ENCODE measurements at regions not wholly inside any gene's neighbourhood (a gene's known extent, or its start where the extent isn't known, plus 50 kb on each side); places are given as distances from the start of the nearest gene placed in this dataset.

DNA sequence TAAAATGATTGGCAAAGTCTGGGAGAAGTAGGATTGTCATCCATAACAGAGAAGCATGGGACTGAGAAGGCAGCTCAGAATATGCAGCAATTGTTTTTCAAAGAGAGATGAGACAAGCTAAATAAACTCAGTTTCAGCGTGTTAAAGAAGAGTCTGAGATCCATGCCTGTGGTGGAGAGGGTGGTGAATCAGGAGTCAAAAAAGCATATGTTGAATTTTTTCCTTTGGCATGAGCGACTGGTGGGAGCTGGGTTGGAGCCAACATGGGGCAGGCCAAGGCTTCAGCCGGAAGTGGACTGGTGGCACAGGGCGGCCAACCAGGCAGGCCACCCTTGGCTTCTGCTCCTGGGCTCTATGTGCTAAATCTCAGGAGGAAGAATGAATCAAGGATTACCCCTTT, 102.0 kb downstream of the SST start:
- Mint-ChIP-seq H3K4me1 (ENCODE audit: low read depth) (no peaks in the 10 kb centered on the region), H3K36me3 (ENCODE audit: insufficient read depth in 2 of 2) (no peaks in the 10 kb centered on the region), H3K9me3 (no peaks in the 10 kb centered on the region), H3K4me3 (no peak overlapping the region), H3K27ac (no peak overlapping the region), H3K27me3 (ENCODE audit: low read depth) (peaks cover 43% of the 10 kb centered on the region)
- DNase-seq: no peak
- ATAC-seq (replicated peaks in 1 of 2): no peak

DNA sequence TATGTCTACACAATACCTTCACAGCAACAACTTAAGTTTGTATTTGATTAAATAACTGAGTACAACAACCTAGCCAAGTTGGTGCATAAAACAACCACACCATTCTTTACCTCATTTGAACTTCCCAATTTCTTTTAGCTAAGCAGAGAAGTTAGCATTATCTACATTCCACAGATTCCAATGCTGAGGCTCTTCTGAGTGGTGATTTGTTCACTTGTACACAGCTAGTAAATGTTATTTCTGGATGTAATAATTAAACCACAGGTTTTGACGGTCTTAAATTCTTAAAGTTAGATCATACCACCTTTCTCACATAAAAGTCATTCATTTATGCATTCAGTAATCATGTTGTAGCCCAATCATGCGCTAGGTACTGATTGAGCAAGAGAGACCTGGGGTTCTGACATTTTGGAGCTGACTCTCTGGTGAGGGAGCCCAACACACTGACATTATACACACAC, 102.5 kb downstream of the SST start:
- Mint-ChIP-seq H3K9me3 (no peaks in the 10 kb centered on the region), H3K27ac (no peak overlapping the region), H3K4me1 (ENCODE audit: low read depth) (no peaks in the 10 kb centered on the region), H3K4me3 (no peak overlapping the region), H3K36me3 (ENCODE audit: insufficient read depth in 2 of 2) (no peaks in the 10 kb centered on the region), H3K27me3 (ENCODE audit: low read depth) (peaks cover 43% of the 10 kb centered on the region)
- no peak for ATAC-seq (replicated peaks in 1 of 2)
- no peak for DNase-seq

DNA sequence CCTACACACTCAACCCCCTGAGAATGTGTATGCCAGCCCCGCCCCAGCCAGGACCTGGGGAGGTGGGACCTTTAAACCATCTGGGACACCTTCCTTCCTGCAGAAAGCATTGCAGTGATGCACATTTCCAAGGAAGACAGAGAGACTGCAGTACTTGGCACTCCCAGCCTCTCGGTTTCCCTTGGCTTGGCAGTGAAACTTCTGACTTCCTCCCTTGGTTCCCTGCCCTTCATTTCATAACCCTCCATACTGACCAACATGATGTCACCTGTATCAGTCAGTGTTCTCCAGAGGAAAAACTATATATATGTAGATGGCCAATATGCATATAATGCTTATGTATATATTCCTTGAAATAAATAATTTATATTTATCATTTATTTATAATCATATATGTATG, 103.2 kb downstream of the SST start:
- no peak overlapping the region for H3K4me3 Mint-ChIP-seq
- H3K4me1 Mint-ChIP-seq (ENCODE audit: low read depth): no peaks in the 10 kb centered on the region
- H3K36me3 Mint-ChIP-seq (ENCODE audit: insufficient read depth in 2 of 2): no peaks in the 10 kb centered on the region
- H3K9me3 Mint-ChIP-seq: no peaks in the 10 kb centered on the region
- H3K27ac Mint-ChIP-seq: no peak overlapping the region
- ATAC-seq (replicated peaks in 1 of 2) (no peak), DNase-seq (no peak)
- H3K27me3 Mint-ChIP-seq (ENCODE audit: low read depth): peaks cover 37% of the 10 kb centered on the region

DNA sequence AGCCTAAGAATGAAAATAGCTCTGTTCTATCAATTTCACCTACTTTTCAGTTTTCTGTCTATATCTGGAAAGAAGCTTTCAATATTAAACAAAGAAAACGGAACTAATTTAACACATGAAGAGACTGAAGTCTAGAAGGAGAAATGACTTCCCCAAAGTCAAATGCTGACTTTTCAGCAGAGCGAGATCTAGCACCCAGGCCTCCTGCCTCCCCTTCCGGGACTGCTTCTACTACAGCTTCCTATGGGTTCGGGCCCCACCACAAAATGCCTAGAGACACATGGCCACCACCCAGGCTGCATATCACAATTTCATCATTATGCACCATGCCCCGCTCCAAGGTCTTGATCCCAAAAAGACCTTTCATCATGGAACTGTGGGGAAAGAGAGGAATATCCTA, 104.5 kb downstream of the SST start:
- Mint-ChIP-seq H3K4me1 (ENCODE audit: low read depth) (no peaks in the 10 kb centered on the region), H3K4me3 (no peak overlapping the region), H3K27me3 (ENCODE audit: low read depth) (peaks cover 31% of the 10 kb centered on the region), H3K36me3 (ENCODE audit: insufficient read depth in 2 of 2) (no peaks in the 10 kb centered on the region), H3K27ac (no peak overlapping the region), H3K9me3 (no peaks in the 10 kb centered on the region)
- ATAC-seq (replicated peaks in 1 of 2) (no peak), DNase-seq (no peak)

DNA sequence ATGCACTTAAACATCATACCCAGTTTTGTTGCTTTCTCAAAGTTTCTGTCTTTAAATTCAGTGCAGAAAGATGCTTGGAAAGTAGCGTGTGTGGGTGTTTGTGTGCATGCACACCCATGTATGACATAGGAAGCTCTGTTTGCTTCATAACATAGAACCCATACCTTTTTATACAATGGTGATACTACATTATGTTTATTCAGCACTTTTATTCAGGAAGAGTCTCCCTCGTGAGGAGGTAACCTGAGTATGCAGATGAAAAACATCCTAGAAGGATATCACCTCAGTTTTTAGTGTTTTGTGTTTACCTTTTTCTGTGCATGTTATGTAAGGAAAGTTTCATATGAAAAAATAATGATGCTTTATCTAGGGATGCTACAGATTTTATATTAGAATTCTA, 111.2 kb downstream of the SST start:
- ATAC-seq (replicated peaks in 1 of 2) (no peak), DNase-seq (no peak)
- H3K9me3 Mint-ChIP-seq: no peaks in the 10 kb centered on the region
- H3K27me3 Mint-ChIP-seq (ENCODE audit: low read depth): peaks cover 3% of the 10 kb centered on the region
- no peaks in the 10 kb centered on the region for H3K4me1 Mint-ChIP-seq (ENCODE audit: low read depth)
- H3K27ac Mint-ChIP-seq: no peak overlapping the region
- no peak overlapping the region for H3K4me3 Mint-ChIP-seq
- H3K36me3 Mint-ChIP-seq (ENCODE audit: insufficient read depth in 2 of 2): no peaks in the 10 kb centered on the region

DNA sequence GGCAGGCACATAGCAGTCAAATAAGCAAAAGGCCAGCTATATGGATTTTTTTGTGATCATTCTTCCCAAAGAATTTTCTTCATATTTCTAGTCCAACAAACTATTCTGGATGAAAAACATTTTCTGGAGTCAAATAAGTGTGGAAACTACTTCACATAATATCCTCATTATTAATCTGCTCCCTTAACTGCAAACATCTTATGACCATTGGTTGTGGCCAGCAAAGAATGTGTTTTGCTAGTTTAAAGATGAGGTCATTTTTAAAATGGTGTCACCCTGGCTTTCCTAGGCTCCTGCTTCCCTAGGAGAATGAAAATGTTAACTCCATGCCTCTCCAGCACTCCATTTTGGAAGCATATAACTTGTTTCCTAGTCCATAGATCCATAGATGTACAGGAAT, 118.8 kb downstream of the SST start:
- no peak overlapping the region for H3K4me3 Mint-ChIP-seq
- no peak for DNase-seq

DNA sequence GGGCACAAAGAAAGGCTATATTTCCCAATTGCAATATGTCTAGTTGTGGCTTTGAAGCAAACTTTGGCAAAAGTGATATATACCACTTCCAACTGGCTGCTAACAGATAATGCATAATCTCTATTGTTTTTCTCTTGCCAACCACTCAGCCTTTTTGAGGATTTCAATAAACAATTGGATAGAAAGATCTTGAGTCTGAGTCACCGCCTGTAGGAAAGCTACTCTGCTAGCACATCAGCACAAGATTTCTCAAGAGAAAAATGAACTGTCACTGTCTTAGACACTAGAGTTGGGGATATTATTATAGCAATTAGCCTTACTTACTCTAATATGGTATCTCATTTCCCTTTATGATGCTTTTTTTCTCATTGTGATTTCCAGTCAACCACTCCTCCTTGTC, 119.7 kb downstream of the SST start:
- peaks cover 47% of the 10 kb centered on the region for H3K27me3 Mint-ChIP-seq (ENCODE audit: low read depth)
- H3K36me3 Mint-ChIP-seq (ENCODE audit: insufficient read depth in 2 of 2): no peaks in the 10 kb centered on the region
- no peaks in the 10 kb centered on the region for H3K4me1 Mint-ChIP-seq (ENCODE audit: low read depth)
- DNase-seq (no peak), ATAC-seq (replicated peaks in 1 of 2) (no peak)
- H3K27ac Mint-ChIP-seq: no peak overlapping the region
- H3K9me3 Mint-ChIP-seq: no peaks in the 10 kb centered on the region
- no peak overlapping the region for H3K4me3 Mint-ChIP-seq

More for the DNA sequence above, 118.8 kb downstream of the SST start:
- Mint-ChIP-seq H3K4me1 (ENCODE audit: low read depth) (no peaks in the 10 kb centered on the region), H3K27ac (no peak overlapping the region), H3K9me3 (no peaks in the 10 kb centered on the region), H3K27me3 (ENCODE audit: low read depth) (peaks cover 37% of the 10 kb centered on the region), H3K36me3 (ENCODE audit: insufficient read depth in 2 of 2) (no peaks in the 10 kb centered on the region)
- ATAC-seq (replicated peaks in 1 of 2): no peak

DNA sequence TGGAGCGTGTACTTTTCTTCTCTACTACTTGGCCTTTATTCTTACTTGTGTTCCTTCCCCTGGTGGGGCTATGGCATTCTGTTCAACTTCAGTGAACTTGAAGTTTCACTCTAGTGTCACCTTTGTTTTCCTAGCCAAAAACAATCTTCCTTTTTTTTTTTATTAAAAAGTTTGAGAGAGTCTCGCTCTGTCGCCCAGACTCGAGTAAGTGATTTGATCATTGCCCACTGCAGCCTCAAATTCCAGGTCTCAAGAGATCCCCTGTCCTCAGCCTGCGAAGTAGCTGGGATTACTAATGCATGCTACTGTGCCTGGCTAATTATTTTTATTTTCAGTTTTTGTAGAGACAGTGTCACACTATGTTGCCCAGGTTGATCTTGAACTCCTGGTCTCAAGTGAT, 124.8 kb downstream of the SST start:
- DNase-seq: no peak
- H3K27me3 Mint-ChIP-seq (ENCODE audit: low read depth): peaks cover 38% of the 10 kb centered on the region
- H3K27ac Mint-ChIP-seq: no peak overlapping the region
- no peaks in the 10 kb centered on the region for H3K4me1 Mint-ChIP-seq (ENCODE audit: low read depth)
- H3K4me3 Mint-ChIP-seq: no peak overlapping the region
- H3K36me3 Mint-ChIP-seq (ENCODE audit: insufficient read depth in 2 of 2): no peaks in the 10 kb centered on the region
- no peak for ATAC-seq (replicated peaks in 1 of 2)
- H3K9me3 Mint-ChIP-seq: no peaks in the 10 kb centered on the region

DNA sequence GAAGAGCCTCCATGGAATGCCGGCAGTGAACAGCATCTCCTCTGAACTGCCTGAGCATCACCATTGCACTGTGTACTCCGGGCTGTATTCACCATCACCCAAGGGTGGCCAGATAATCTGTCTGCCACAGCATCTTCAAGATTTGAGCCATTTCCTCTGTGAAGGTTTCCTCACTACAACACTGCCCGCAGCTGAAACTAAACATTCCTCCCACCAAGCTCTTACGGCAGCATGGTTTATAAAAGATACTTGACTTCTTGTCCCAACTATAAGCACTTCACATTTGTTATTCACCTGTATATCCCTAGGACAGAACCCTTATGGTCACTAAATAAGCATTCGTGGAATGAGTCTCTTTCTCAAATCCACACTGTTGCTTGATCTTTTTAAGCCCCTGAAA, 125.9 kb downstream of the SST start:
- H3K4me1 Mint-ChIP-seq (ENCODE audit: low read depth): no peaks in the 10 kb centered on the region
- peaks cover 0 to 1% of the 10 kb centered on the region in 2 donors for H3K9me3 Mint-ChIP-seq
- H3K4me3 Mint-ChIP-seq: no peak overlapping the region
- ATAC-seq (replicated peaks in 1 of 2) (no peak), DNase-seq (no peak)
- H3K27me3 Mint-ChIP-seq (ENCODE audit: low read depth): peaks cover 41% of the 10 kb centered on the region
- no peaks in the 10 kb centered on the region for H3K36me3 Mint-ChIP-seq (ENCODE audit: insufficient read depth in 2 of 2)
- H3K27ac Mint-ChIP-seq: no peak overlapping the region

DNA sequence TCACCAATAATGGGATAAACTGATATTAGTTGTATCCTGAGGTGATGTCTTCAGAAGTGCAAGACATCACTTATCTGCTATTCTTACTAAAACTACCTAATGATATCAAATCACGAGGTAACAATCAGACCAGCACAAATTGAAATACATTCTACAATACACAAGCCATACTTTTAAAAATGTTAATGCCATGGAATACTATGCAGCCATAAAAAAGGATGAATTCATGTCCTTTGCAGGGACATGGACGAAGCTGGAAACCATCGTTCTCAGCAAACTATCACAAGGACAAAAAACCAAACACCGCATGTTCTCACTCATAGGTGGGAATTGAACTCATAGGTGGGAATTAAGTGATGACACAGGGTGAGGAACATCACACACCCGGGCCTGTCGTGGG, 129.3 kb downstream of the SST start:
- Mint-ChIP-seq H3K9me3 (peaks cover 0 to 1% of the 10 kb centered on the region in 2 donors), H3K4me1 (ENCODE audit: low read depth) (no peaks in the 10 kb centered on the region), H3K27me3 (ENCODE audit: low read depth) (peaks cover 14% of the 10 kb centered on the region), H3K4me3 (no peak overlapping the region), H3K27ac (no peak overlapping the region), H3K36me3 (ENCODE audit: insufficient read depth in 2 of 2) (no peaks in the 10 kb centered on the region)
- ATAC-seq (replicated peaks in 1 of 2) (no peak), DNase-seq (no peak)

DNA sequence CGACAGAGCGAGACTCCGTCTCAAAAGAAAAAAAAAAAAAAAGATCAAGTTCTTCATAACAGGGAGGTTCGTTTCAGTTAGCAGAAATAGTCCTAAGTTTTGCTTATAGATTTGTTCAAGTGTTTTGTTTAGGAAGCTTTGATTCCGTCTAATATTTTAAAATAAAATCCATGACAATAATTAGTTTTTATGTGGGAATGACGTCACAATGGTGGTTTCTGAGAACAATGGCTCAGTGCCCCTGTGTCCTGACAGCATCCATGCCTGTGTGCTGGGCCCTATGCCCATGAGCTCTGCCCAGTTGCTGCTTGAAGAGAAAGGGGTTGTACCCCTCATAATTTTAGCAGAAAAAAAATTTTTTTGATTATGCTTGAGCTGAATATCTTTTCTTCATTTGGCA, 134.0 kb downstream of the SST start:
- H3K4me1 Mint-ChIP-seq (ENCODE audit: low read depth): no peaks in the 10 kb centered on the region
- H3K36me3 Mint-ChIP-seq (ENCODE audit: insufficient read depth in 2 of 2): no peaks in the 10 kb centered on the region
- peaks cover 1 to 2% of the 10 kb centered on the region in 2 donors for H3K9me3 Mint-ChIP-seq
- ATAC-seq (replicated peaks in 1 of 2) (no peak), DNase-seq (no peak)
- no peak overlapping the region for H3K4me3 Mint-ChIP-seq
- H3K27ac Mint-ChIP-seq: no peak overlapping the region
- peaks cover 30% of the 10 kb centered on the region for H3K27me3 Mint-ChIP-seq (ENCODE audit: low read depth)

DNA sequence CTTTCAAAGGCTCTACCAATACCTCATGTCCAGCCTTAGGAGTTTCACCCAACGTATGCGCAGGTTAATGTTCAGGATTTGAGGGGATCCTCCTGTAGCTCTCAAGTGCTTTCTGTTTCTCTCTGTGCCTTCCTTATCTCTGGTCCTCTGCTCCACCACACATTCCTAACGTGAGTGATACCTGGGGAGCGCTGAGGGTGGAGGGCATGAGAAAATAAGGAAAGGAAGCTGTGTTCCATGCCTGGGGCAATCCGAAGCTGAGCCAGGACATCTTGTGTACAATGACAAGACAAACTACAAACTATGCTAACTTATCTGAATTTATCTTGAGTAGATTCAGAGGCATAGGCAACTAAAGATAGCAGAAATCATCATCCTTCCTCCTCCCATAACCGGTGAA, 136.4 kb downstream of the SST start:
- no peak overlapping the region for H3K4me3 Mint-ChIP-seq
- no peak for DNase-seq
- peaks cover 0 to 2% of the 10 kb centered on the region in 2 donors for H3K9me3 Mint-ChIP-seq
- H3K27me3 Mint-ChIP-seq (ENCODE audit: low read depth): peaks cover 37% of the 10 kb centered on the region
- H3K4me1 Mint-ChIP-seq (ENCODE audit: low read depth): no peaks in the 10 kb centered on the region
- H3K27ac Mint-ChIP-seq: no peak overlapping the region
- no peaks in the 10 kb centered on the region for H3K36me3 Mint-ChIP-seq (ENCODE audit: insufficient read depth in 2 of 2)
- ATAC-seq (replicated peaks in 1 of 2): no peak

DNA sequence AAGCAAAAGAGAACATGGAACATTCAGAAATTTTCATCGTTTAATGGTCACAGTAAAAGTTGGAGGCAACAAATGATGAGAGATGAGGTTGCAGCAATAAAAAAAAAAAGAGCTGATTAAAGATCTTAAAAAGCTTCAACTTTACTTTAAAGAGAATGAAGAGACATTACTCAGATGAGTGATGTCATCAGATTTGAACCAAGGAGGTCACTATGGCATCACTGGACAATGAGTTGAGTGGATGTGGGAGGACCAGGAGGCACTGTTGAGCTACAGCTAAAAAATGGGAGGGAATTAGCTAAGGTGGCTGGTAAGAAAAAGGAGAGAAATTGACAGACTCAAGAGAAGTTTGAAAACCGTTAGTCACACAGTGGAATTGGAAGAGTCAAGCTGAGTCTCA, 138.4 kb downstream of the SST start:
- Mint-ChIP-seq H3K36me3 (ENCODE audit: insufficient read depth in 2 of 2) (no peaks in the 10 kb centered on the region), H3K9me3 (peaks cover 0 to 2% of the 10 kb centered on the region in 2 donors), H3K4me1 (ENCODE audit: low read depth) (no peaks in the 10 kb centered on the region), H3K27ac (no peak overlapping the region), H3K27me3 (ENCODE audit: low read depth) (peaks cover 45% of the 10 kb centered on the region), H3K4me3 (no peak overlapping the region)
- no peak for DNase-seq
- ATAC-seq (replicated peaks in 1 of 2): no peak

DNA sequence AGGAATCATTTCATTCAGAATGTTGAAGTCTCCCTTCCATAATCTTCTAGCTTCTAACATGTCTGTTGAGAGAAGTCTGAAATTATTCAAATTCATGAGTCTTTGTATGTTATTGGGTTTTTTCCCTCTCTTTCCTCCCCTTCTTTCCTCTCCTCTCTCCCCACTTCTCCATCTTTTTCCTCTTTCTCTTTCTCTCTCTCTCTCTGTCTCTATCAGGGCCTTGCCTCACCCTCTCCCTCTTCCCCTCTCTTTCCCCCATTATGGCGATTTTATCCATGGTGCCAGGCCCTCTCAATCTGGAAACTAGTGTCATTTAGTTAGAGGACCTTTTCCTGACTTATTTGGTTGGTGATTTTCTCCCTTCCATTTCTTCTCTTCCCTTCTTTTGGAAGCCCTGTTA, 147.3 kb downstream of the SST start:
- Mint-ChIP-seq H3K36me3 (ENCODE audit: insufficient read depth in 2 of 2) (no peaks in the 10 kb centered on the region), H3K27ac (no peak overlapping the region), H3K27me3 (ENCODE audit: low read depth) (peaks cover 22% of the 10 kb centered on the region), H3K4me3 (no peak overlapping the region), H3K9me3 (no peaks in the 10 kb centered on the region), H3K4me1 (ENCODE audit: low read depth) (no peaks in the 10 kb centered on the region)
- ATAC-seq (replicated peaks in 1 of 2): no peak
- DNase-seq: no peak
